Tibial nerve (tissue), 4 donors: ENCODE measurements at regions not wholly inside any gene's neighbourhood (a gene's known extent, or its start where the extent isn't known, plus 50 kb on each side); places are given as distances from the start of the nearest gene placed in this dataset.
A peak's percentile ranks its signal among the peaks of the same experiment; 100 is the strongest.
"Not testable (repeated sequence)": the region's sequence is repeated elsewhere in the genome, so short reads cannot be mapped to it uniquely, and the experiment has no call there.

Experiments used
- DNase-seq, 2 donors: peaks; one replicate each; pipeline ENCODE4 v3.0.0-alpha.2; 2019; ENCODE audit warnings: low spot score in 2 of 2
- H3K27ac ChIP-seq, 4 donors: fragments of 200-600 bp; sonication (generic) in 3 of 4; one replicate each; pipeline ENCODE4 v1.5.1; 2017 to 2019; ENCODE audit warnings: mild to moderate bottlenecking in 1 of 4
- H3K27me3 ChIP-seq, 2 donors: fragments of 200-600 bp; sonication (generic) in 1 of 2; one replicate each; pipeline versions ENCODE4 v1.5.1 to v1.6.0; 2017 to 2019
- H3K36me3 ChIP-seq, 3 donors: fragments of 200-600 bp; sonication (generic); one replicate each; pipeline ENCODE4 v1.5.1; 2018 to 2019
- H3K4me1 ChIP-seq, 4 donors: fragments of 200-600 bp; sonication (generic) in 3 of 4; one replicate each; pipeline ENCODE4 v1.5.1; 2017 to 2019
- H3K4me3 ChIP-seq, 4 donors: fragments of 200-600 bp; sonication (generic) in 3 of 4; one replicate each; pipeline ENCODE4 v1.5.1; 2017 to 2019; ENCODE audit warnings: mild to moderate bottlenecking in 1 of 4, moderate library complexity in 1 of 4
- H3K9me3 ChIP-seq, 4 donors: fragments of 200-600 bp; sonication (generic) in 3 of 4; one replicate each; pipeline ENCODE4 v1.5.1; 2017 to 2019
- EP300 ChIP-seq, 2 donors: sonication (generic); formaldehyde crosslinking; IDR thresholded peaks; one replicate each; pipeline ENCODE4 v1.6.1; 2017; ENCODE audit warnings: antibody characterized with exemption in 2 of 2, mild to moderate bottlenecking in 1 of 2
- POLR2A ChIP-seq, 2 donors: fragments of 450-650 bp; IDR thresholded peaks; one replicate each; pipeline ENCODE4 v1.6.1; 2017; ENCODE audit warnings: antibody characterized with exemption in 2 of 2, mild to moderate bottlenecking in 2 of 2, moderate library complexity in 2 of 2
- WGBS, 2 donors: methylation state at CpG; one replicate each; pipeline ENCODE4 v1.1.5; 2018; 5-methylcytosine and 5-hydroxymethylcytosine counted together
- TF ChIP-seq, protein P1 (sequence below), 5 experiments: fragments of 200-600 bp in 3 of 5; fragments of 450-650 bp in 2 of 5; sonication (generic) in 3 of 5; IDR thresholded peaks; one replicate each; pipeline ENCODE4 v1.5.1; 2016 to 2019; ENCODE audit warnings: antibody characterized with exemption in 5 of 5, mild to moderate bottlenecking in 3 of 5, moderate library complexity in 2 of 5

DNA sequence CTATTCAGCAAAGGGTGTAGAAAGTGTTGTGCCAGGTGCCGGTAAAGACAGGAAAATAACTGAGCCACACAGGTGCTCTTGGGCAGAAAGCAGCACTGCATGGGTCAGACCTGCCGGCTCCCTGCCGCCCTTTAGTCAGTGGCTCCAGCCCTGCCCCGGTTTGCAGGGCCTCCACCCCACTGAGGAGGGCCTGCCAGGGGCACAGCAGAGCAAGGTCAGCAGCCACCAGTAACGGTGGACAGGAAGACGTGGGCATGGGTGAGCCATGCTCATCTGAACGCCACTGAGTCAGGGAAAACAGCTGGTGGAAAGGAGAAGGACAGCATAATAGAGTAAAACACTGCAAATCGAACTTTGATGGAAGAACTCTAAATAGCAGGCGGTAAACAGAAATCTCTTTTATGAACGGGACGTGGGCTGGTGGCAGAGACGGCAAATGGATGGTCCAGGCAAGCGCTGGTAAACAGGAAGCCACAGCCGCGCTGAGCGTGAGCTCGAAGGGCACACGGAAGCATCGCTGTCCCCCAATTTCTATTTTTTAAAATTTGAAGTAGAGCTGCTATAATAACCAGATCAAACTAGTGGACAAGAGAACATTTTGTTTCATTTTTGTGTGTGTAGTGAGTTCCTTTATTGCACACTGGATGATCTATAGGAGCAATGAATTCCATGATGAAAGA lies 141.8 kb upstream of the ALKAL2 start:
- Histone ChIP-seq H3K4me1 (no peaks in the 10 kb centered on the region), H3K27ac (peak overlapping the region in 1 of 4 donors; percentile 26), H3K27me3 (no peaks in the 10 kb centered on the region), H3K9me3 (no peaks in the 10 kb centered on the region), H3K36me3 (no peaks in the 10 kb centered on the region), H3K4me3 (peak overlapping the region in 1 of 4 donors; percentile 15)
- TF ChIP-seq POLR2A (IDR thresholded peaks at IDR 0.05) = no peak
- TF ChIP-seq, protein P1, sequence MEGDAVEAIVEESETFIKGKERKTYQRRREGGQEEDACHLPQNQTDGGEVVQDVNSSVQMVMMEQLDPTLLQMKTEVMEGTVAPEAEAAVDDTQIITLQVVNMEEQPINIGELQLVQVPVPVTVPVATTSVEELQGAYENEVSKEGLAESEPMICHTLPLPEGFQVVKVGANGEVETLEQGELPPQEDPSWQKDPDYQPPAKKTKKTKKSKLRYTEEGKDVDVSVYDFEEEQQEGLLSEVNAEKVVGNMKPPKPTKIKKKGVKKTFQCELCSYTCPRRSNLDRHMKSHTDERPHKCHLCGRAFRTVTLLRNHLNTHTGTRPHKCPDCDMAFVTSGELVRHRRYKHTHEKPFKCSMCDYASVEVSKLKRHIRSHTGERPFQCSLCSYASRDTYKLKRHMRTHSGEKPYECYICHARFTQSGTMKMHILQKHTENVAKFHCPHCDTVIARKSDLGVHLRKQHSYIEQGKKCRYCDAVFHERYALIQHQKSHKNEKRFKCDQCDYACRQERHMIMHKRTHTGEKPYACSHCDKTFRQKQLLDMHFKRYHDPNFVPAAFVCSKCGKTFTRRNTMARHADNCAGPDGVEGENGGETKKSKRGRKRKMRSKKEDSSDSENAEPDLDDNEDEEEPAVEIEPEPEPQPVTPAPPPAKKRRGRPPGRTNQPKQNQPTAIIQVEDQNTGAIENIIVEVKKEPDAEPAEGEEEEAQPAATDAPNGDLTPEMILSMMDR (IDR thresholded peaks at IDR 0.05) = no peak
- TF ChIP-seq EP300 (IDR thresholded peaks at IDR 0.05) = no peak
- no peak for DNase-seq
- 81 to 85% methylated on average over 19 of the region's 19 CpGs for WGBS, 2 donors

- Histone ChIP-seq H3K27me3 (no peaks in the 10 kb centered on the region), H3K36me3 (no peaks in the 10 kb centered on the region), H3K4me1 (no peaks in the 10 kb centered on the region), H3K9me3 (no peaks in the 10 kb centered on the region), H3K4me3 (no peak overlapping the region), H3K27ac (no peak overlapping the region)
- TF ChIP-seq, protein P1 (IDR thresholded peaks at IDR 0.05) = no peak
- TF ChIP-seq POLR2A (IDR thresholded peaks at IDR 0.05) (no peak), EP300 (IDR thresholded peaks at IDR 0.05) (no peak)
- DNase-seq = no peak
- 91 to 93% methylated on average over 7 of the region's 7 CpGs for WGBS, 2 donors
Observed at GRCh38 chr2:429142-429541, 141.3 kb upstream of the ALKAL2 start.

- Histone ChIP-seq H3K4me3 (no peak overlapping the region), H3K27ac (no peak overlapping the region), H3K36me3 (no peaks in the 10 kb centered on the region), H3K9me3 (no peaks in the 10 kb centered on the region), H3K27me3 (no peaks in the 10 kb centered on the region), H3K4me1 (no peaks in the 10 kb centered on the region)
- no peak for TF ChIP-seq EP300 (IDR thresholded peaks at IDR 0.05)
- no peak for TF ChIP-seq POLR2A (IDR thresholded peaks at IDR 0.05)
- TF ChIP-seq, protein P1 (IDR thresholded peaks at IDR 0.05) = no peak
- DNase-seq = no peak
- 91 to 93% methylated on average over 7 of the region's 7 CpGs for WGBS, 2 donors
Observed at GRCh38 chr2:428591-428990, 140.7 kb upstream of the ALKAL2 start.

DNA sequence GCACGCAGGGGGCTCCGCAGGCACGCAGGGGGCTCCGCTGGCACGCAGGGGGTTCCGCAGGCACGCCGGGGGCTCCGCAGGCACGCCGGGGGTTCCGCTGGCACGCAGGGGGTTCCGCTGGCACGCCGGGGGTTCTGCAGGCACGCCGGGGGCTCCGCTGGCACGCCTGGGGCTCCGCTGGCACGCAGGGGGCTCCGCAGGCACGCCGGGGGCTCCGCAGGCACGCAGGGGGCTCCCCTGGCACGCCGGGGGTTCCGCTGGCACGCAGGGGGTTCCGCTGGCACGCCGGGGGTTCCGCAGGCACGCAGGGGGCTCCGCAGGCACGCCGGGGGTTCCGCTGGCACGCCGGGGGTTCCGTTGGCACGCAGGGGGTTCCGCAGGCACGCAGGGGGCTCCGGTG lies 138.8 kb upstream of the ALKAL2 start:
- H3K36me3 ChIP-seq, H3K9me3 ChIP-seq, H3K4me1 ChIP-seq, H3K27me3 ChIP-seq, H3K27ac ChIP-seq, DNase-seq, H3K4me3 ChIP-seq: not testable (repeated sequence)
- 99% methylated on average over 14 of the region's 47 CpGs; no CpG with 5 or more reads in 1 of the 2 donors for WGBS, 2 donors

DNA sequence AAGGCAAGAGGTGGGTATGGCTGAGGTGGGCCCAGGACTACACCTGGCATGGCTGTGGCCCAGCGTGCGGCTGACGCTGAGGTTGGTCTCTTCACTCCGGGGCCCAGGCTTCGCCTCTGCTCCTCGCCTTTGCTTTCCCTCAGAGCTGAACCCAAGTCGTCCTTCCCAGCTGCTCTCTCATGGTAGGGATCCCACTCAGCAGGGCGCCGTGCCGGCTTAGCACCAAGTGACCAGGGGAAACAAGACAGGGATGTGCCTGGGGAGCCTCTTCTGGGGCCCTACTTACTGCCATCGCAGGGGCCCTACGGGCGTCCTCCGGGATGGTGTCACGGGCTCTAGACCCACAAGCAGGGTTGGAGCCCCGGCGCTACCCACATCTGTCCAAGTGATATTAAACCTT lies 138.1 kb upstream of the ALKAL2 start:
- no peak for DNase-seq
- H3K9me3 ChIP-seq = no peaks in the 10 kb centered on the region
- no peaks in the 10 kb centered on the region for H3K36me3 ChIP-seq
- no peaks in the 10 kb centered on the region for H3K4me1 ChIP-seq
- no peaks in the 10 kb centered on the region for H3K27me3 ChIP-seq
- H3K27ac ChIP-seq = no peak overlapping the region
- no peak overlapping the region for H3K4me3 ChIP-seq
- TF ChIP-seq EP300 (IDR thresholded peaks at IDR 0.05) (no peak), POLR2A (IDR thresholded peaks at IDR 0.05) (no peak)
- TF ChIP-seq, protein P1 (IDR thresholded peaks at IDR 0.05) = no peak
- WGBS, 2 donors = 96 to 97% methylated on average over 13 to 16 of the region's 17 CpGs

DNA sequence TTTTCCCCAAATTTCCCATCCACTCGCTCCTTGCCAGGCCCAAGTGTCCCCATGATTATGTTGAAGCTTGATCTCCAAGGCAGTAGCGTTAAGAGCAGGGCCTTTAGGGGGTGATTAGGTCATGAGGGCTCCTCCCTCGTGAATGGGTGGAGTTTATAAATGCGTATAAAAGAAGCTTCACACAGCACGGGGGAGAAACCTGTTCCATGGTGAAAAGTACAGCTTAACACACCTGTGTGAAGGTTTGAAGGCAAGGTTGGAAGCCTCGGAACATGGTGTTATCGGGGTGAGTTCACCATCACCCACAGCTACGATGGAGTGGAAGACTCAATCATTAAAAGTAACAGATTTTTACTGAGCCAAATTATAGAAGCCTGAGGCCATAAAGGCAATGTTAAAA lies 137.4 kb upstream of the ALKAL2 start:
- 79 to 85% methylated on average over 8 of the region's 8 CpGs for WGBS, 2 donors
- no peak overlapping the region for H3K27ac ChIP-seq
- H3K9me3 ChIP-seq = no peaks in the 10 kb centered on the region
- no peaks in the 10 kb centered on the region for H3K36me3 ChIP-seq
- no peak for DNase-seq
- no peaks in the 10 kb centered on the region for H3K27me3 ChIP-seq
- H3K4me1 ChIP-seq = no peaks in the 10 kb centered on the region
- TF ChIP-seq POLR2A (IDR thresholded peaks at IDR 0.05) (no peak), EP300 (IDR thresholded peaks at IDR 0.05) (no peak)
- TF ChIP-seq, protein P1 (IDR thresholded peaks at IDR 0.05) = no peak
- H3K4me3 ChIP-seq = no peak overlapping the region
